RWPE1 (cell line): ENCODE measurements at regions not wholly inside any gene's neighbourhood (a gene's known extent, or its start where the extent isn't known, plus 50 kb on each side); places are given as distances from the start of the nearest gene placed in this dataset.

Experiments
- CTCF ChIA-PET: fragments of 350-600 bp; sonication (Branson Sonifier 250); formaldehyde crosslinking; extraction: SDS; loops from one replicate; lab custom pipeline; 2021; lab: Yijun Ruan, JAX
- POLR2A ChIA-PET: fragments of 400-600 bp; formaldehyde crosslinking; extraction: SDS; loops from one replicate; lab custom pipeline; 2020; ENCODE audit warnings: antibody characterized with exemption; ENCODE audit not compliant: low non-redundant PET; lab: Yijun Ruan, JAX
- DNase-seq: peaks from one replicate; pipeline ENCODE4 v3.0.0; 2012; ENCODE audit warnings: low spot score
- H3K27ac ChIP-seq: fragments of 450-650 bp; 2 replicates; pipeline ENCODE4 v1.5.1; 2017
- CTCF ChIP-seq: fragments of 450-650 bp; conservative IDR thresholded peaks from 2 replicates; pipeline ENCODE4 v1.5.1; 2017; ENCODE audit warnings: low read depth, mild to moderate bottlenecking

DNA sequence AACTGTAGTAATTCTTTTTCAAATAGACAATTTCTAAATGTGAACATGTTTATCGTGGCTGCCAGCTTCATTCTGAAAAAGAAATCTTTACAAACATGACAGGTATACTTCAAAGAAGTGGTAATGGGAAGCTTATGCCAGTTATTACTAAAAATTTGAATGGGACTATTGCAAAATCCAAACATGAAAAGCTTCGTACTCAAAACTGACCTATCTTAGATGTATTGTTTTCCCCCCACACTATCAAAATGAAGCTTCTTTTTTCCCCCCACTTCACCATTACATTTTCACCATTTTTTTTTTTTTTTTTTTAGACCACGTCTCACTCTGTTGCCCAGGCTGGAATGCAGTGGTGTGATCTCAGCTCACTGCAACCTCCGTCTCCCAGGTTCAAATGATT lies 50.4 kb upstream of the SERTAD2 start:
- no peak overlapping the region for H3K27ac ChIP-seq
- no peak for DNase-seq
- CTCF ChIA-PET: no interaction called here
- POLR2A ChIA-PET: interaction anchor here (0.6 kb wide), 1 partner anchor 61 kb away, joined by 5 read pairs; no protein-coding TSS in a partner anchor
- no peak for TF ChIP-seq CTCF

GRCh38 chr2:64704996-64705395 lies 51.3 kb upstream of the SERTAD2 start:
- CTCF ChIA-PET: interaction anchor here (0.7 kb wide), 1 partner anchor 25 kb away, joined by 3 read pairs; no protein-coding TSS in a partner anchor
- no peak overlapping the region for H3K27ac ChIP-seq
- no peak for DNase-seq
- no peak for TF ChIP-seq CTCF
- POLR2A ChIA-PET: no interaction called here

DNA sequence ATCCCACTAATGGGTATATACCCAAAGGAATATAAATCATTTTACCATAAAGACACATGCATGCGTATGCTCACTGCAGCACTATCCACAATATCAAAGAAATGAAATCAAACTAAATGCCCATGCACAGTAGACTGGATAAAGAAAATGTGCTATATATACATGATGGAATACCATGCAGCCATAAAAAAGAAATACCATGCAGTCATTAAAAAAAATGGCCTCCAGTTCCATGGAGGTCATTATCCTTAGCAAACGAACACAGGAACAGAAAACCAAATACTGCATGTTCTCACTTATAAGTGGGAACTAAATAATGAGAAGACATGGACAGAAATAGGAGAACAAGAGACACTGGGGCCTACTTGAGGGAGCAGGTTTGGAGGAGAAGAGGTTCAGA lies 53.6 kb upstream of the SERTAD2 start:
- POLR2A ChIA-PET: no interaction called here
- no peak for DNase-seq
- H3K27ac ChIP-seq: no peak overlapping the region
- CTCF ChIA-PET: no interaction called here
- no peak for TF ChIP-seq CTCF

DNA sequence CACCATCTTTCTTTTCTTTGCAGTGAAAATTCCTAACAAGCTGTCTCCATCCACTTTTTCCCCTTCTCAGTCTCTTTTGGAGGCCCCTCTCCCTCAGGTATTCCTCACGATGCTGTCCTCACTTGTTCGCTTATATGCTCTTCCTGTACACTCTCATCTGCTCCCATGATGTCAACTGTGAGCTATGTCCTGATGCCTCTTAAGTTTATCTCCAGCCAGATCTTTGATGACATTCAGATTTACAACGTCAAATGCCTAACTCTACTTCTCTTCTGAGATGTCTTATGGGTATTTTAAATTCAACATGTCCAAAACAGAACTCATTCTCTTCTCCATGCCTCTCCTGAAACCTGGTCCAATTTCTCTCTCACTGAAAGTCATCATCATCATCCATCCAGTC lies 55.1 kb upstream of the SERTAD2 start:
- DNase-seq: no peak
- H3K27ac ChIP-seq: no peak overlapping the region
- POLR2A ChIA-PET: no interaction called here
- CTCF ChIA-PET: no interaction called here
- no peak for TF ChIP-seq CTCF

DNA sequence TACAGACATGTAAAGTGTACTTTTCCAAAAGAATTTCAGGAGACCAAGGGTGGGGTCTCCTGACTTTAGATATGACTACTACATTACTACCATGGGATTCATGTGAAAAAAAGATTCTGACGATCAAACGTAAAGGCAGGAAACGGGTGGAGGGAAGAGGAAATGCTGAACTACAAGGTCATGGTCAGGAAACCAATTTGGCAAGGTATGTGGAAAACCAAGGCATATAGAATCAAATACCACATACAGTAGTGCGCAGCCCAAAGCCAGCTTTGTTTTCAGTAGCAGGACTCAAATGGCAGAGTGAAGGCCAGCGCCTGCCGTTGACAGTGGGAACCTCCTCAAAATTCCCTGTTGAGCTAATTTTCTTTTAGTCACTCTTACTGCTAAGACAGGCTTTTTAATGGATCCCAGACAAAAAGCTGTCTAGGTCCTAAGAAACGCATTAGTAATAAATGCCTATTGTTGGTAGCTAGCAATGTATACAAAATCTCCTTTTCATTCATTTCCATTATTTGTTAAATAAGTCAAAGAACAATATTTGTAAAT lies 57.6 kb upstream of the SERTAD2 start:
- no peak for TF ChIP-seq CTCF
- no peak for DNase-seq
- CTCF ChIA-PET: no interaction called here
- no peak overlapping the region for H3K27ac ChIP-seq
- POLR2A ChIA-PET: no interaction called here

- H3K27ac ChIP-seq: no peak overlapping the region
- ChIA-PET POLR2A (interaction anchor here (1.0 kb wide), 1 partner anchor 59 kb away, joined by 3 read pairs; no protein-coding TSS in a partner anchor), CTCF (no interaction called here)
- TF ChIP-seq CTCF: no peak
- DNase-seq: no peak
Measured at GRCh38 chr2:64713686-64714085, 60.0 kb upstream of the SERTAD2 start.

GRCh38 chr2:64716569-64716968 lies 62.9 kb upstream of the SERTAD2 start:
- ChIA-PET POLR2A (no interaction called here), CTCF (no interaction called here)
- no peak overlapping the region for H3K27ac ChIP-seq
- no peak for TF ChIP-seq CTCF
- no peak for DNase-seq
